Spleen (tissue), 11 donors: ENCODE measurements at regions not wholly inside any gene's neighbourhood (a gene's known extent, or its start where the extent isn't known, plus 50 kb on each side); places are given as distances from the start of the nearest gene placed in this dataset.

Experiments used
- DNase-seq: peaks from one replicate; pipeline ENCODE4 v3.0.0-alpha.2; 2020
- H3K27ac ChIP-seq, 8 donors: fragments of 200-600 bp; sonication (generic) in 7 of 8; 1 replicate in 4 of 8; 2 replicates in 4 of 8; pipeline versions ENCODE4 v1.5.0 to v1.8.0; 2016 to 2021; ENCODE audit warnings: inconsistent platforms in 4 of 8, mild to moderate bottlenecking in 4 of 8, moderate library complexity in 1 of 8
- H3K27me3 ChIP-seq, 7 donors: fragments of 200-600 bp; sonication (generic) in 6 of 7; replicated peaks in 1 of 7; 1 replicate in 4 of 7; 2 replicates in 3 of 7; pipeline versions ENCODE4 v1.5.0 to v1.8.0; 2016 to 2021; ENCODE audit warnings: inconsistent platforms in 3 of 7, mild to moderate bottlenecking in 1 of 7
- H3K36me3 ChIP-seq, 6 donors: fragments of 200-600 bp; sonication (generic) in 5 of 6; 1 replicate in 4 of 6; 2 replicates in 2 of 6; pipeline versions ENCODE4 v1.5.0 to v1.8.0; 2016 to 2021; ENCODE audit warnings: inconsistent platforms in 2 of 6
- H3K4me1 ChIP-seq, 6 donors: fragments of 200-600 bp; sonication (generic) in 5 of 6; 1 replicate in 3 of 6; 2 replicates in 3 of 6; pipeline versions ENCODE4 v1.5.0 to v1.8.0; 2016 to 2021; ENCODE audit warnings: inconsistent platforms in 3 of 6
- H3K4me3 ChIP-seq, 8 donors: fragments of 200-600 bp; sonication (generic) in 7 of 8; 1 replicate in 4 of 8; 2 replicates in 4 of 8; pipeline versions ENCODE4 v1.5.0 to v1.8.0; 2016 to 2021; ENCODE audit warnings: inconsistent platforms in 4 of 8, mild to moderate bottlenecking in 4 of 8, moderate library complexity in 2 of 8
- H3K9me3 ChIP-seq, 8 donors: fragments of 200-600 bp; sonication (generic) in 7 of 8; 1 replicate in 4 of 8; 2 replicates in 4 of 8; pipeline versions ENCODE4 v1.5.0 to v1.8.0; 2016 to 2021; ENCODE audit warnings: inconsistent platforms in 4 of 8
- CTCF ChIP-seq, 11 experiments: fragments of 200-600 bp in 7 of 11; fragments of 450-650 bp in 4 of 11; sonication (generic) in 4 of 11; IDR thresholded peaks in 8 of 11; conservative IDR thresholded peaks in 3 of 11; 1 replicate in 7 of 11; 2 replicates in 4 of 11; pipeline versions ENCODE4 v1.4.0 to v1.8.0; 2016 to 2021; ENCODE audit warnings: antibody characterized with exemption in 11 of 11, inconsistent platforms in 4 of 11, mild to moderate bottlenecking in 1 of 11
- POLR2A ChIP-seq, 3 donors: fragments of 450-650 bp; IDR thresholded peaks; one replicate each; pipeline ENCODE4 v1.5.1; 2017; ENCODE audit warnings: antibody characterized with exemption in 3 of 3, mild to moderate bottlenecking in 1 of 3
- POLR2AphosphoS5 ChIP-seq, 3 donors: sonication (generic); formaldehyde crosslinking; IDR thresholded peaks; one replicate each; pipeline ENCODE4 v1.5.1; 2017; ENCODE audit warnings: antibody characterized with exemption in 3 of 3
- WGBS, 5 donors: extraction: QIAGEN DNeasy Blood & Tissue Kit in 3 of 5; methylation state at CpG; one replicate each; pipeline versions ENCODE4 v1.1.5 to v1.1.7; 2013 to 2018; 5-methylcytosine and 5-hydroxymethylcytosine counted together
- intact Hi-C: fragments of 100-400 bp; cut with DNase I; formaldehyde crosslinking; loops from one replicate; pipeline ENCODE4 v1.15.0; 2023; ENCODE audit warnings: low total_unique reads
- donor health status: healthy with polysubstance abuse.
- donor health status: DM: no; HTN: no; CAD: no; lungs with moderate emphysema.
- donor health status: DM: no; HTN: no; CAD: no.
- donor health status: Bipolar disorder and iron deficiency.
- donor health status: healthy.
- donor health status: DM: no; HTN: no; CAD: no.
- donor health status: DM: yes; HTN: yes; CAD: no.

DNA sequence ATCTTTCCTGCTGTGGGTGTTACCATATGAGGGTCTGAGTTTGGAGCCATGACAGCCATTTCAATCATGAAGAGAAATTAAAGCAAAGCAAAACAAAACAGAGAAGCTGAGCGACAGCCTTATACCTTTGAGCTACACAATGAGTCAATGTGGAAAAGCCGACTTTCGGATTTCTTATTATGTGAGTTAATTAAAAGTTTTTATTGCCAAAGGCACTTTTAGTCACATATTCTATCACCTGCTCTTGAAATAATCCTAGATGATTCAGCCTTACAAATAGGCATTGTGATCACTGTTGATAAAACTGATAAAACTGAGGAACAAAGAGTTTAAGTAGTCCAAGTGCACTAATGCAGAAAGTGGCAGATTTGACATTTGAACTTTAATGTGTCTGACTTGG, 381.9 kb upstream of the TENM4 start:
- intact Hi-C loops = no loop called here
- DNase-seq = no peak
- WGBS, 5 donors = 86 to 97% (median 90%) methylated on average over 3 of the region's 3 CpGs
- no peaks in the 10 kb centered on the region for H3K4me1 ChIP-seq
- H3K4me3 ChIP-seq = no peak overlapping the region
- H3K9me3 ChIP-seq = peaks cover 0 to 10% (median 1%) of the 10 kb centered on the region in 8 donors
- no peak overlapping the region for H3K27ac ChIP-seq
- no peaks in the 10 kb centered on the region for H3K36me3 ChIP-seq
- TF ChIP-seq CTCF (IDR thresholded peaks at IDR 0.05 in 8 of 11, conservative IDR thresholded peaks at IDR 0.05 in 3 of 11) (no peak), POLR2A (IDR thresholded peaks at IDR 0.05) (no peak), POLR2AphosphoS5 (IDR thresholded peaks at IDR 0.05) (no peak)
- H3K27me3 ChIP-seq = no peaks in the 10 kb centered on the region

DNA sequence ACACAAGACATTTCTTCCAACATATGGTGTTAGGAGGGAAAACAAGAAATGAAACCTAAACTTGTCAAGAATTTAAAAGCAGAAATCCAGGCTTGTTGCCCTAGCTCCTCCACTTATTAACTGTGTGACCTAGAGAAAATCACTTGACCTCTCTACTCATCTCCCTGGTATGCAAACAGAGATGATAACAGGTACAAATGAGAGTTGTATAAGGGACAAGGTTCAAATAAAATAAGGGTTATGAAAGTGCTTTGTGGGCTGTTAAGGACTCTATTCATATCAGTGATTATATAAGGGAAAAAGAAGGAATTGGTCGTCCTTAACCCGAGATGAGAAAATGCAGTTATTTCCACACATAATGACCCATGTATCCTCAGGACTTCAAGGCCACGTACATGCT, 372.7 kb upstream of the TENM4 start:
- Histone ChIP-seq H3K27ac (no peak overlapping the region), H3K27me3 (no peaks in the 10 kb centered on the region), H3K9me3 (peaks cover 0 to 19% (median 5%) of the 10 kb centered on the region in 8 donors), H3K4me3 (no peak overlapping the region), H3K36me3 (no peaks in the 10 kb centered on the region), H3K4me1 (no peaks in the 10 kb centered on the region)
- TF ChIP-seq CTCF (IDR thresholded peaks at IDR 0.05 in 8 of 11, conservative IDR thresholded peaks at IDR 0.05 in 3 of 11) (no peak), POLR2A (IDR thresholded peaks at IDR 0.05) (no peak), POLR2AphosphoS5 (IDR thresholded peaks at IDR 0.05) (no peak)
- intact Hi-C loops = no loop called here
- WGBS, 5 donors = 52 to 78% (median 62%) methylated on average over 3 of the region's 3 CpGs
- DNase-seq = no peak

GRCh38 chr11:79809487-79809886, 368.7 kb upstream of the TENM4 start:
- no peak overlapping the region for H3K4me3 ChIP-seq
- intact Hi-C loops = no loop called here
- 40 to 56% (median 47%) methylated on average over 2 of the region's 2 CpGs for WGBS, 5 donors
- no peak for DNase-seq
- no peak overlapping the region for H3K27ac ChIP-seq
- H3K4me1 ChIP-seq = no peaks in the 10 kb centered on the region
- no peaks in the 10 kb centered on the region for H3K36me3 ChIP-seq
- H3K27me3 ChIP-seq = no peaks in the 10 kb centered on the region
- no peak for TF ChIP-seq POLR2A (IDR thresholded peaks at IDR 0.05)
- TF ChIP-seq POLR2AphosphoS5 (IDR thresholded peaks at IDR 0.05) = no peak
- TF ChIP-seq CTCF (IDR thresholded peaks at IDR 0.05 in 8 of 11, conservative IDR thresholded peaks at IDR 0.05 in 3 of 11) = no peak
- peaks cover 0 to 11% (median 3%) of the 10 kb centered on the region in 8 donors for H3K9me3 ChIP-seq

GRCh38 chr11:79807506-79807905, 366.7 kb upstream of the TENM4 start:
- WGBS, 5 donors = 65 to 71% (median 67%) methylated on average over 2 of the region's 2 CpGs
- Histone ChIP-seq H3K36me3 (no peaks in the 10 kb centered on the region), H3K27ac (no peak overlapping the region), H3K27me3 (no peaks in the 10 kb centered on the region), H3K4me3 (no peak overlapping the region), H3K4me1 (no peaks in the 10 kb centered on the region), H3K9me3 (peaks cover 0 to 26% (median 13%) of the 10 kb centered on the region in 8 donors)
- no peak for DNase-seq
- no peak for TF ChIP-seq POLR2AphosphoS5 (IDR thresholded peaks at IDR 0.05)
- TF ChIP-seq POLR2A (IDR thresholded peaks at IDR 0.05) = no peak
- TF ChIP-seq CTCF (IDR thresholded peaks at IDR 0.05 in 8 of 11, conservative IDR thresholded peaks at IDR 0.05 in 3 of 11) = no peak
- intact Hi-C loops = no loop called here
